K562 (cell line): ENCODE measurements at regions not wholly inside any gene's neighbourhood (a gene's known extent, or its start where the extent isn't known, plus 50 kb on each side); places are given as distances from the start of the nearest gene placed in this dataset.
A peak's percentile ranks its signal among the peaks of the same experiment; 100 is the strongest.

Experiments
- ATAC-seq: fragments of 200-7000 bp; cut with Tn5 transposase; 3 replicates; pipeline ENCODE4 v1.9.1; 2020; ENCODE audit warnings: moderate library complexity
- BruUV-seq: library from RNA; stranded (reverse); fragments of 400-500 nt; replicated peaks from 2 replicates; lab custom pipeline; 2021; lab: Mats Ljungman, UMichigan
- CTCF ChIA-PET: fragments of 300-600 bp; formaldehyde crosslinking; extraction: SDS; loops from one replicate; lab custom pipeline; 2021; ENCODE audit warnings: low intra/inter-chr PET ratio; lab: Yijun Ruan, JAX
- POLR2A ChIA-PET: fragments of 300-600, 350-650 bp; sonication (Branson Sonifier 250); formaldehyde crosslinking; extraction: SDS; loops from one replicate; lab custom pipeline; 2021; ENCODE audit warnings: antibody characterized with exemption, inconsistent platforms; lab: Yijun Ruan, JAX
- DNase-seq, 4 experiments: peaks; one replicate each; pipeline versions ENCODE4 v3.0.0 to v3.0.0-alpha.2; 2011 to 2018; ENCODE audit warnings: low spot score in 3 of 4, mixed read lengths in 3 of 4; ENCODE audit errors: extremely low read depth in 1 of 4
- FAIRE-seq: peaks from 2 replicates; lab custom pipeline; 2011; peaks lifted over from hg19 to GRCh38; lab: Jason Lieb, UNC
- H2AFZ ChIP-seq: 2 replicates; pipeline ENCODE4 v1.6.0; 2011; ENCODE audit warnings: low read depth, low read length, control low read depth, inconsistent platforms
- H3K27ac ChIP-seq: fragments of 200-600 bp; 3 replicates; pipeline ENCODE4 v1.8.0; 2011; ENCODE audit warnings: low read depth, mild to moderate bottlenecking, control low read depth, inconsistent platforms, low read length, moderate library complexity, mixed read lengths; ENCODE audit errors: extremely low read depth
- H3K27me3 ChIP-seq, 2 experiments: fragments of 300-600 bp in 1 of 2; 2 replicates in 1 of 2; 3 replicates in 1 of 2; pipeline versions ENCODE4 v1.6.0 to v1.8.0; 2011; ENCODE audit warnings: inconsistent platforms in 2 of 2, low read length in 2 of 2, mild to moderate bottlenecking in 1 of 2, mixed read lengths in 1 of 2, moderate library complexity in 1 of 2; ENCODE audit not compliant: control insufficient read depth in 2 of 2, insufficient read depth in 2 of 2
- H3K36me3 ChIP-seq: fragments of 300-600 bp; 3 replicates; pipeline ENCODE4 v1.8.0; 2011; ENCODE audit warnings: mild to moderate bottlenecking, low read length, inconsistent platforms; ENCODE audit not compliant: control insufficient read depth, insufficient read depth
- H3K4me1 ChIP-seq, 2 experiments: fragments of 200-600 bp in 1 of 2; replicated peaks in 1 of 2; 2 replicates in 1 of 2; 3 replicates in 1 of 2; pipeline versions ENCODE4 v1.5.1 to v1.8.0; 2011; ENCODE audit warnings: inconsistent platforms in 2 of 2, low read length in 2 of 2, mild to moderate bottlenecking in 1 of 2, mixed read lengths in 1 of 2, moderate library complexity in 1 of 2; ENCODE audit not compliant: control insufficient read depth in 2 of 2, insufficient read depth in 2 of 2
- H3K4me2 ChIP-seq: 2 replicates; pipeline ENCODE4 v1.6.1; 2011; ENCODE audit warnings: low read length, control low read depth, inconsistent platforms, mixed read lengths; ENCODE audit not compliant: insufficient read depth
- H3K4me3 ChIP-seq: fragments of 200-600 bp; sonication (generic), shearing (Covaris generic); 2 replicates; pipeline ENCODE4 v1.5.1; 2016; ENCODE audit warnings: control low read depth, inconsistent platforms
- H3K79me2 ChIP-seq: fragments of 200-600 bp; 3 replicates; pipeline ENCODE4 v1.8.0; 2011; ENCODE audit warnings: low read length, inconsistent platforms; ENCODE audit not compliant: control insufficient read depth, insufficient read depth
- H3K9ac ChIP-seq, 2 experiments: 2 replicates each; pipeline versions ENCODE4 v1.6.0 to v1.6.1; 2011; ENCODE audit warnings: low read depth in 2 of 2, low read length in 2 of 2, control low read depth in 1 of 2, inconsistent platforms in 1 of 2, mild to moderate bottlenecking in 1 of 2, mixed read lengths in 1 of 2; ENCODE audit not compliant: insufficient read depth in 1 of 2
- H3K9me1 ChIP-seq: one replicate; pipeline ENCODE4 v1.6.0; 2011; ENCODE audit warnings: inconsistent platforms, mild to moderate bottlenecking, low read length, moderate library complexity; ENCODE audit not compliant: control insufficient read depth, insufficient read depth
- H3K9me3 ChIP-seq: replicated peaks from 2 replicates; pipeline ENCODE4 v1.5.1; 2011; ENCODE audit warnings: low read depth, low read length, inconsistent platforms; ENCODE audit not compliant: control insufficient read depth, insufficient read depth
- H4K20me1 ChIP-seq: replicated peaks from 2 replicates; pipeline ENCODE4 v1.6.1; 2011; ENCODE audit warnings: low read length, inconsistent platforms, mixed read lengths; ENCODE audit not compliant: control insufficient read depth, insufficient read depth
- BHLHE40 ChIP-seq: IDR thresholded peaks from 2 replicates; pipeline ENCODE4 v1.6.1; 2011; ENCODE audit warnings: low read length, improper control_type of control experiment
- CTCF ChIP-seq, 3 experiments: IDR thresholded peaks in 2 of 3; conservative IDR thresholded peaks in 1 of 3; 2 replicates each; pipeline ENCODE4 v1.5.1; 2011 to 2012; ENCODE audit warnings: low read length in 3 of 3, mild to moderate bottlenecking in 3 of 3, control low read depth in 2 of 3, improper control_type of control experiment in 1 of 3, inconsistent platforms in 1 of 3, low read depth in 1 of 3, mixed read lengths in 1 of 3, moderate library complexity in 1 of 3; ENCODE audit not compliant: insufficient read depth in 2 of 3
- ILF3 ChIP-seq: fragments of 450-650 bp; IDR thresholded peaks from 2 replicates; pipeline ENCODE4 v1.6.1; 2018; ENCODE audit warnings: antibody characterized with exemption, mild to moderate bottlenecking, moderate library complexity, borderline replicate concordance
- NBN ChIP-seq: fragments of 450-650 bp; IDR thresholded peaks from 2 replicates; pipeline ENCODE4 v1.6.1; 2016; ENCODE audit warnings: low read depth, mild to moderate bottlenecking
- PHB ChIP-seq: fragments of 250-450 bp; sonication (Bioruptor Pico); IDR thresholded peaks from 2 replicates; pipeline ENCODE4 v1.5.0; 2021
- RAD21 ChIP-seq, 2 experiments: fragments of 250-450 bp in 1 of 2; fragments of 450-650 bp in 1 of 2; sonication (Bioruptor Pico) in 1 of 2; formaldehyde crosslinking in 1 of 2; IDR thresholded peaks in 1 of 2; conservative IDR thresholded peaks in 1 of 2; 2 replicates each; pipeline versions ENCODE4 v1.4.0 to v1.8.0; 2020 to 2022; ENCODE audit warnings: mild to moderate bottlenecking in 2 of 2, moderate library complexity in 1 of 2
- SMAD1 ChIP-seq: fragments of 150-350 bp; IDR thresholded peaks from 2 replicates; pipeline ENCODE4 v1.6.1; 2014; ENCODE audit warnings: low read length, low read depth; ENCODE audit not compliant: partially characterized antibody
- STAT5A ChIP-seq: IDR thresholded peaks from 2 replicates; pipeline ENCODE4 v1.6.1; 2012; ENCODE audit warnings: low read length, inconsistent platforms, borderline replicate concordance
- USF1 ChIP-seq: sonication (generic); formaldehyde crosslinking; IDR thresholded peaks from 2 replicates; pipeline ENCODE4 v1.9.0; 2022; ENCODE audit warnings: mild to moderate bottlenecking, missing genetic modification reagents
- ZNF444 ChIP-seq: fragments of 250-450 bp; sonication (Bioruptor Pico); IDR thresholded peaks from 2 replicates; pipeline ENCODE4 v1.4.0; 2020; ENCODE audit warnings: mild to moderate bottlenecking, moderate library complexity
- ZSCAN29 ChIP-seq: fragments of 450-650 bp; IDR thresholded peaks from 2 replicates; pipeline ENCODE4 v1.6.1; 2017
- WGBS: fragments of 100-300 bp; shearing (Covaris generic); methylation state at CpG from one replicate; pipeline ENCODE4 v1.1.6; 2016; ENCODE audit warnings: low coverage, mixed read lengths; ENCODE audit not compliant: insufficient coverage; ENCODE audit errors: missing lambda C conversion rate; 5-methylcytosine and 5-hydroxymethylcytosine counted together
- in situ Hi-C: fragments of 300-500 bp; cut with MboI; formaldehyde crosslinking; loops from 4 replicates; pipeline ENCODE4 v1.15.0; 2018; ENCODE audit warnings: inconsistent platforms, mixed read lengths
- intact Hi-C: fragments of 100-400 bp; cut with micrococcal nuclease; formaldehyde crosslinking; loops from 2 replicates; pipeline ENCODE4 v1.14.2; 2022

DNA sequence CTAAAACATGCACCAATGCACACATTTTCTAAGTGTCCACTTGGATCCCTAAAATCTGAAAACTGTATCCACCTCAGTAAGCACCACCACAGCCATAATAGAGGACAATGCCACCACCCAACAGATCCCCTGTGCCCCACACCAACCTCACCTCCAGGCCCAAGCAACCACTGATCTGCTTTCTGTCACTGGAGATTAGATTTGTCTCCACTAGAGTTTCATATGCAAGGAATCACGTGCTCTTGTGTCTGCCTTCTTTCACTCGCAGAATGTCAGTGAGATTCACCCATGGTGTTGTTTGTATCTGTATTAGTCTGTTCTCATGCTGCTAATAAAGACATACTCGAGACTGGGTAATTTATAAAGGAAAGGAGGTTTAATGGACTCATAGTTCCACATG, 216.1 kb upstream of the WWC1 start (continued):
- no peak for TF ChIP-seq SMAD1
- no peak for TF ChIP-seq PHB (CRISPR knock-in tag)
- no peak for TF ChIP-seq ZSCAN29
- no peak for TF ChIP-seq NBN
- no peak for TF ChIP-seq ZNF444 (CRISPR knock-in tag)
- TF ChIP-seq, all 486 proteins: peak for 0

GRCh38 chr5:168076561-168076991, 214.9 kb upstream of the WWC1 start:
- WGBS: 0% methylated on average over 2 of the region's 2 CpGs

More at GRCh38 chr5:168076561-168076991, 214.9 kb upstream of the WWC1 start:
- FAIRE-seq (no peak), ATAC-seq (peak; percentile 69), DNase-seq (peak in 1 of 4 experiments; percentile 16)
- intact Hi-C loops (no loop called here), in situ Hi-C loops (no loop called here)
- Histone ChIP-seq H3K27ac (no peak overlapping the region), H3K4me2 (no peak overlapping the region), H2AFZ (no peak overlapping the region), H3K9ac (no peak overlapping the region), H3K4me3 (no peak overlapping the region), H3K27me3 (no peaks in the 10 kb centered on the region), H3K9me1 (no peaks in the 10 kb centered on the region), H3K36me3 (no peaks in the 10 kb centered on the region), H3K79me2 (no peaks in the 10 kb centered on the region), H4K20me1 (no peaks in the 10 kb centered on the region), H3K9me3 (no peaks in the 10 kb centered on the region), H3K4me1 (no peaks in the 10 kb centered on the region)
- TF ChIP-seq USF1 (CRISPR knock-in tag): no peak
- 0 out of 2 replicates have a peak, but pooled peaks have one; percentile 11 for TF ChIP-seq BHLHE40
- peak in 1 of 2 experiments; percentile 19; a peak in 1 of 4 replicates for TF ChIP-seq RAD21 (CRISPR knock-in tag; conservative IDR thresholded peaks at IDR 0.05 in 1 of 2, IDR thresholded peaks at IDR 0.05 in 1 of 2)
- peak; percentile 20 to 51 (median 45); a peak in 5 of 6 replicates for TF ChIP-seq CTCF (IDR thresholded peaks at IDR 0.05 in 2 of 3, conservative IDR thresholded peaks at IDR 0.05 in 1 of 3; ENCODE audit: insufficient read depth in 2 of 3, low read depth in 1 of 3, low read length in 3 of 3)
- no peak for TF ChIP-seq STAT5A
- no peak for TF ChIP-seq ILF3
- POLR2A ChIA-PET: no interaction called here
- CTCF ChIA-PET: no interaction called here
- BruUV-seq: no TSS peak
